ENCODE measurements at regions not wholly inside any gene's neighbourhood (a gene's known extent, or its start where the extent isn't known, plus 50 kb on each side); places are given as distances from the start of the nearest gene placed in this dataset.

DNA sequence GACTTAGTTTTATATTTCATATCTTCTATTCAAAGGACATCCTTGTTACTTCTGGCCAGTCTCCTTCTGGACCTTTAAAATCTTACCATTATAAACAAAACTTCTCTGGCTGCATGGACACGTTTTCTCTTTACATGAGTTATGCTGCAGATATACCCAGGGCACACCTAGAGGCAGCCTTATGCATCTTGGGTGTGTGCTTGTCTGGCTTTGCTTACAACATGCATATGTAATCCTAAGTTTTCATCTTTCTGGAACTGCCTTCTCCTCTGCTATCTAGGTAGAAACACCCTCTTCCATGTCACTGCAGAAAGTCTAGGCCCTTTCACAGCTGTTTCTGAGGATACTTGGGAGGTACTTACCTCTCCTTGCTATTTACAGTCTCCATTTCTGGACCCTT lies 185.8 kb upstream of the RAG2 start:
- TF ChIP-seq, protein P1, sequence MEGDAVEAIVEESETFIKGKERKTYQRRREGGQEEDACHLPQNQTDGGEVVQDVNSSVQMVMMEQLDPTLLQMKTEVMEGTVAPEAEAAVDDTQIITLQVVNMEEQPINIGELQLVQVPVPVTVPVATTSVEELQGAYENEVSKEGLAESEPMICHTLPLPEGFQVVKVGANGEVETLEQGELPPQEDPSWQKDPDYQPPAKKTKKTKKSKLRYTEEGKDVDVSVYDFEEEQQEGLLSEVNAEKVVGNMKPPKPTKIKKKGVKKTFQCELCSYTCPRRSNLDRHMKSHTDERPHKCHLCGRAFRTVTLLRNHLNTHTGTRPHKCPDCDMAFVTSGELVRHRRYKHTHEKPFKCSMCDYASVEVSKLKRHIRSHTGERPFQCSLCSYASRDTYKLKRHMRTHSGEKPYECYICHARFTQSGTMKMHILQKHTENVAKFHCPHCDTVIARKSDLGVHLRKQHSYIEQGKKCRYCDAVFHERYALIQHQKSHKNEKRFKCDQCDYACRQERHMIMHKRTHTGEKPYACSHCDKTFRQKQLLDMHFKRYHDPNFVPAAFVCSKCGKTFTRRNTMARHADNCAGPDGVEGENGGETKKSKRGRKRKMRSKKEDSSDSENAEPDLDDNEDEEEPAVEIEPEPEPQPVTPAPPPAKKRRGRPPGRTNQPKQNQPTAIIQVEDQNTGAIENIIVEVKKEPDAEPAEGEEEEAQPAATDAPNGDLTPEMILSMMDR (IDR thresholded peaks at IDR 0.05; ENCODE audit: extremely low read depth, insufficient read depth, missing control alignments): no peak
- no peak for DNase-seq (ENCODE audit: low spot score)
- in situ Hi-C loops (cut with MboI; ENCODE audit: low pct_unique_long_range_greater_than_20kb, low sequenced_read_pairs, unreplicated experiment): loop anchor here (25.0 kb wide), 1 partner anchor 103 kb away; no protein-coding TSS in a partner anchor

DNA sequence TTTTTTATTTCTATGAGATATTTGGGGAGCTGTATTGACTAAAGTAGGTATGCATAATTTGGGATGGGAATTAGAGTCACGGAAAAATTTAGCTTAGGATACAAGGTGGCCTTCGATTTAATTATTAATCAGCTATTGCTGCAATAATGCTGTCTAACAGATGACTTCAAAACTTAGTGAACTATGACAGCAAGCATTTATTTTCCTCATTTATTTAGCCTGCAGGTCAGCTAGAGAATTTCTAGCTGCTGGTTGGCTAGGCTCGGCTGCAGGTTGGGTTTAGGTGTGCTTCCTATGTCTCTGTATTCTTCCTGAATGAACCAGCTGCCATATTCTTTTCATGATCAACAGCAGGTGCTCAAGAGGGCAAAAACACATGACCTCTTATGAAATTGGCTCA lies 181.8 kb upstream of the RAG2 start:
- TF ChIP-seq, protein P1 (IDR thresholded peaks at IDR 0.05; ENCODE audit: extremely low read depth, insufficient read depth, missing control alignments): no peak
- DNase-seq (ENCODE audit: low spot score): no peak
- in situ Hi-C loops (cut with MboI; ENCODE audit: low pct_unique_long_range_greater_than_20kb, low sequenced_read_pairs, unreplicated experiment): loop anchor here (25.0 kb wide), 1 partner anchor 108 kb away; no protein-coding TSS in a partner anchor

DNA sequence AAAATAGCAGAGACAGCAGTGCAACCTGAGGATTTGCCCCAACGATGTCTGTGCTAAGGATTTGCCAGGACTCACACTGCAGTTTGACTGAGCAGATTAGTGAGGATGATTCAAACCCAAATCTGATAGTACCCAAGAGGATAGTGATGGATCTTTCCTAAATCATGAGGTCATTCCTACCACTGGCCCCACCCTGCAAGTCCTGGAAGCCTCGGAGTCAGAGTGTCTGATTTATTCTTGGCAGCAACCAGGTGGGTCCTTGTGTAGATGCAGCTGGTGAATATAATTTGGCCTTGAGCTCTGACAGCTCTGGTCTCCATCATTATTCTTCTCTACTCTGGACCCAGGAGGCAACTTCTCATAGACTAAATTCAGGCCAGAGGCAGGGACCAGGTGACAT lies 179.3 kb upstream of the RAG2 start:
- DNase-seq (ENCODE audit: low spot score): no peak
- in situ Hi-C loops (cut with MboI; ENCODE audit: low pct_unique_long_range_greater_than_20kb, low sequenced_read_pairs, unreplicated experiment): loop anchor here (25.0 kb wide), 1 partner anchor 110 kb away; no protein-coding TSS in a partner anchor
- TF ChIP-seq, protein P1 (IDR thresholded peaks at IDR 0.05; ENCODE audit: extremely low read depth, insufficient read depth, missing control alignments): no peak

DNA sequence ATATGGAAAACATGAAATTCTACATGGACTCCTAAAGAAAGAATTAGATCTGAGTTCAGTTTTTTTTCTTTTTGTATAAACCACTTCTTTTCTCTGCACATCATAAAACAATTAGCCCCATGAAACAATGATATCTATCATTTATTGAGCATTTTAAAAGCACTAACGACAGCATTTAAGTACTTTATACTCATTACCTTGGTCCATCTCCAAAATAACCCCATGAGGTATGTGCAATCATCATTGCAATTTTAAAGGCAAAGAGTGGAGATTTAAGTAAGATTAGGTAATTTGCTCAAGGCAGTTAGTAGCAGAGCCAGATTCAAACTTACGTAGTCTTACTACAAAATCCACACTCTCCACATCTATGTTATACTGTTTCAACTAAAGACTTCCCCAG lies 177.7 kb upstream of the RAG2 start:
- DNase-seq (ENCODE audit: low spot score): no peak
- in situ Hi-C loops (cut with MboI; ENCODE audit: low pct_unique_long_range_greater_than_20kb, low sequenced_read_pairs, unreplicated experiment): loop anchor here (25.0 kb wide), 1 partner anchor 112 kb away; no protein-coding TSS in a partner anchor
- TF ChIP-seq, protein P1 (IDR thresholded peaks at IDR 0.05; ENCODE audit: extremely low read depth, insufficient read depth, missing control alignments): no peak

DNA sequence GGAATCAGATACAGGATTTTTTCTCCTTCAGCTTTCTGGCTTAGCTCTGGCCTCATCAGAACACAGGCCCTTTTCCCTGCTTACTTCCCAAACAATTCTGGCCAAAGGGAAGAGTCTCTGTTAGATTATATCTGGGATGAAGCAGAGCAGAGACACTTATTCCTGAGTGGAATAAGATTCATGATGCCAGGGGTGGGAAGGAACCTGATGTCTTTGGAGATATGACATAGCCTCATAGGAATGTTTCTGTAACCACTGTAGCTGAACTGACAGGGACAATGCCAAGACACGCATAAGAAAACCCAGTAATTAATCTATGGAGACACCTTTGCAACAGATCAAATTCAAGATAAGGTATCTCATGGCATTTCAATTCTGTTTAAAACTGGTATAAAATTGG lies 177.1 kb upstream of the RAG2 start:
- no peak for DNase-seq (ENCODE audit: low spot score)
- in situ Hi-C loops (cut with MboI; ENCODE audit: low pct_unique_long_range_greater_than_20kb, low sequenced_read_pairs, unreplicated experiment): loop anchor here (25.0 kb wide), 1 partner anchor 112 kb away; no protein-coding TSS in a partner anchor
- TF ChIP-seq, protein P1 (IDR thresholded peaks at IDR 0.05; ENCODE audit: extremely low read depth, insufficient read depth, missing control alignments): no peak

DNA sequence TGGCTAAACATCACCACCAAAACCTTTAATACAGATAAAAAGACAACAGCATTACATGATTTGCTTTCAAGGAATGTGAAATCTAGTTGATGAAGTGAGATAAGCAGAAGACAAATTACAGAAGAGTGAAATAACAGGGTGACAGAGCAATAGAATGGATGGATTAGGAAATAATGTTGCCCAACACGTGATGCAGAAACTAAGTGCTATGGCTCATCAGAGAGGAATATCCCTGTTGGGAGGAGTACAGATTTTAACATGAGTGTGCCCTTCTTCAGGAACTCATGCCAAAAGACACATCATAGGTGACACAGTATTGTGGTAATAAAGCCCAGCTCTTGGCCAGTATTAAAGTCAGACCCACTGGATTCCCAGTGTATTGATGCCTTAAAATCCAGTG lies 176.6 kb upstream of the RAG2 start:
- DNase-seq (ENCODE audit: low spot score): no peak
- TF ChIP-seq, protein P1 (IDR thresholded peaks at IDR 0.05; ENCODE audit: extremely low read depth, insufficient read depth, missing control alignments): no peak
- in situ Hi-C loops (cut with MboI; ENCODE audit: low pct_unique_long_range_greater_than_20kb, low sequenced_read_pairs, unreplicated experiment): loop anchor here (25.0 kb wide), 1 partner anchor 113 kb away; no protein-coding TSS in a partner anchor
